HepG2 (cell line): ENCODE measurements at regions not wholly inside any gene's neighbourhood (a gene's known extent, or its start where the extent isn't known, plus 50 kb on each side); places are given as distances from the start of the nearest gene placed in this dataset.

Source experiments
- ATAC-seq: fragments of 200-7000 bp; cut with Tn5 transposase; 3 replicates; pipeline ENCODE4 v1.9.1; 2020; ENCODE audit warnings: mild to moderate bottlenecking, moderate library complexity
- BruUV-seq: library from RNA; stranded (reverse); fragments of 400-500 nt; replicated peaks from 2 replicates; lab custom pipeline; 2021; lab: Mats Ljungman, UMichigan
- CTCF ChIA-PET: fragments of 300-600 bp; formaldehyde crosslinking; extraction: SDS; loops from one replicate; lab custom pipeline; 2021; ENCODE audit warnings: low total read pairs, inconsistent platforms, low intra/inter-chr PET ratio; lab: Yijun Ruan, JAX
- POLR2A ChIA-PET: fragments of 350-600 bp; sonication (Branson Sonifier 250); formaldehyde crosslinking; loops from one replicate; lab custom pipeline; 2020; ENCODE audit warnings: antibody characterized with exemption, inconsistent platforms; lab: Yijun Ruan, JAX
- DNase-seq: peaks from one replicate; pipeline ENCODE4 v3.0.0-alpha.2; 2015; ENCODE audit warnings: low spot score
- FAIRE-seq: peaks from 3 replicates; lab custom pipeline; 2011; peaks lifted over from hg19 to GRCh38; lab: Jason Lieb, UNC
- H2AFZ ChIP-seq: one replicate; pipeline ENCODE4 v1.6.1; 2011; ENCODE audit warnings: low read length, inconsistent platforms
- H3K27ac ChIP-seq: fragments of 300-600 bp; 3 replicates; pipeline ENCODE4 v1.8.0; 2011; ENCODE audit warnings: mixed run types, mild to moderate bottlenecking, mixed read lengths, low read length, inconsistent platforms; ENCODE audit not compliant: insufficient read depth; ENCODE audit errors: extremely low read length
- H3K27me3 ChIP-seq, 2 experiments: fragments of 200-600 bp in 1 of 2; 2 replicates in 1 of 2; 3 replicates in 1 of 2; pipeline versions ENCODE4 v1.6.0 to v1.8.0; 2011; ENCODE audit warnings: low read length in 2 of 2, mild to moderate bottlenecking in 2 of 2, moderate library complexity in 2 of 2, inconsistent platforms in 1 of 2; ENCODE audit not compliant: insufficient read depth in 2 of 2, control insufficient read depth in 1 of 2
- H3K36me3 ChIP-seq, 2 experiments: fragments of 200-600 bp in 1 of 2; replicated peaks in 1 of 2; 2 replicates in 1 of 2; 3 replicates in 1 of 2; pipeline versions ENCODE4 v1.5.1 to v1.8.0; 2011; ENCODE audit warnings: low read length in 2 of 2, inconsistent platforms in 1 of 2; ENCODE audit not compliant: insufficient read depth in 2 of 2, control insufficient read depth in 1 of 2
- H3K4me1 ChIP-seq: 2 replicates; pipeline ENCODE4 v1.5.1; 2012; ENCODE audit warnings: low read length, inconsistent platforms; ENCODE audit not compliant: insufficient read depth
- H3K4me2 ChIP-seq: 2 replicates; pipeline ENCODE4 v1.6.0; 2011; ENCODE audit warnings: low read depth, low read length, inconsistent platforms
- H3K4me3 ChIP-seq, 3 experiments: fragments of 200-600 bp in 1 of 3; sonication (generic), shearing (Covaris generic) in 1 of 3; replicated peaks in 1 of 3; 2 replicates each; pipeline ENCODE4 v1.5.1; 2011 to 2016; ENCODE audit warnings: low read length in 3 of 3, inconsistent platforms in 2 of 3, low read depth in 2 of 3, mild to moderate bottlenecking in 2 of 3, control low read depth in 1 of 3, mixed read lengths in 1 of 3; ENCODE audit not compliant: insufficient read depth in 1 of 3
- H3K79me2 ChIP-seq: one replicate; pipeline ENCODE4 v1.6.1; 2011; ENCODE audit warnings: low read length, inconsistent platforms; ENCODE audit not compliant: insufficient read depth
- H3K9ac ChIP-seq: 2 replicates; pipeline ENCODE4 v1.6.0; 2011; ENCODE audit warnings: mild to moderate bottlenecking, low read depth, low read length, inconsistent platforms; ENCODE audit not compliant: insufficient read depth
- H3K9me3 ChIP-seq: 2 replicates; pipeline ENCODE4 v1.5.1; 2012; ENCODE audit warnings: mild to moderate bottlenecking, low read length
- H4K20me1 ChIP-seq: 2 replicates; pipeline ENCODE4 v1.6.0; 2011; ENCODE audit warnings: inconsistent platforms, mild to moderate bottlenecking, low read length, moderate library complexity; ENCODE audit not compliant: insufficient read depth
- DRAP1 ChIP-seq: IDR thresholded peaks from 2 replicates; pipeline ENCODE4 v1.6.1; 2016; ENCODE audit warnings: missing genetic modification reagents, missing compliant biosample characterization
- RAD51 ChIP-seq: fragments of 450-650 bp; IDR thresholded peaks from 2 replicates; pipeline ENCODE4 v1.6.1; 2016; ENCODE audit warnings: borderline replicate concordance
- RCOR2 ChIP-seq: IDR thresholded peaks from 2 replicates; pipeline ENCODE4 v1.6.1; 2016; ENCODE audit warnings: missing biosample characterization, missing genetic modification reagents
- STAT5B ChIP-seq: sonication (generic); formaldehyde crosslinking; IDR thresholded peaks from 2 replicates; pipeline ENCODE4 v1.4.0; 2020; ENCODE audit warnings: missing genetic modification reagents
- TFDP1 ChIP-seq: IDR thresholded peaks from 2 replicates; pipeline ENCODE4 v1.6.1; 2016; ENCODE audit warnings: missing compliant biosample characterization, missing genetic modification reagents, borderline replicate concordance
- TP53 ChIP-seq: sonication (generic); formaldehyde crosslinking; conservative IDR thresholded peaks from 2 replicates; pipeline ENCODE4 v1.4.0; 2020; ENCODE audit warnings: missing genetic modification reagents
- ZNF34 ChIP-seq: sonication (generic); formaldehyde crosslinking; IDR thresholded peaks from 2 replicates; pipeline ENCODE4 v1.4.0; 2020; ENCODE audit warnings: mild to moderate bottlenecking, missing genetic modification reagents, borderline replicate concordance
- ZNF367 ChIP-seq: sonication (generic); formaldehyde crosslinking; IDR thresholded peaks from 2 replicates; pipeline ENCODE4 v1.4.0; 2020; ENCODE audit warnings: missing genetic modification reagents, borderline replicate concordance
- ZNF431 ChIP-seq: sonication (generic); formaldehyde crosslinking; IDR thresholded peaks from 2 replicates; pipeline ENCODE4 v1.9.0; 2022; ENCODE audit warnings: missing genetic modification reagents, low read depth, mild to moderate bottlenecking, borderline replicate concordance
- WGBS: methylation state at CpG from one replicate; pipeline ENCODE4 v1.1.6; 2017; ENCODE audit warnings: low lambda C conversion rate; 5-methylcytosine and 5-hydroxymethylcytosine counted together
- in situ Hi-C: cut with HindIII; loops from 2 replicates; pipeline ENCODE4 v1.10.0; 2017; ENCODE audit warnings: low pct_unique_long_range_greater_than_20kb; ENCODE audit not compliant: extremely low pct_ligation_motif_present
- intact Hi-C: fragments of 100-400 bp; cut with micrococcal nuclease; formaldehyde crosslinking; loops from one replicate; pipeline ENCODE4 v1.10.0; 2022; ENCODE audit not compliant: unreplicated experiment

- 3% methylated on average over 5 of the region's 5 CpGs for WGBS
- Histone ChIP-seq H3K9ac (no peak overlapping the region), H3K4me1 (no peaks in the 10 kb centered on the region), H3K27ac (no peak overlapping the region), H3K4me2 (no peak overlapping the region), H3K36me3 (no peaks in the 10 kb centered on the region)
- ATAC-seq, result no peak
- FAIRE-seq, result no peak
- in situ Hi-C loops, result no loop called here
- no peak for TF ChIP-seq TP53 (CRISPR knock-in tag)
- TF ChIP-seq STAT5B (CRISPR knock-in tag), result no peak
- TF ChIP-seq TFDP1 (CRISPR knock-in tag), result no peak
- TF ChIP-seq RAD51, result no peak
- TF ChIP-seq RCOR2, result no peak
- TF ChIP-seq DRAP1 (CRISPR knock-in tag), result no peak
- TF ChIP-seq ZNF431 (CRISPR knock-in tag), result no peak
- TF ChIP-seq ZNF34 (CRISPR knock-in tag), result no peak
- TF ChIP-seq ZNF367 (CRISPR knock-in tag), result no peak
- TF ChIP-seq, all 625 proteins: peak for 0
- Histone ChIP-seq H3K9me3 (no peaks in the 10 kb centered on the region), H3K27me3 (no peaks in the 10 kb centered on the region), H3K4me3 (no peak overlapping the region), H3K79me2 (no peaks in the 10 kb centered on the region), H4K20me1 (no peaks in the 10 kb centered on the region), H2AFZ (no peak overlapping the region)
- CTCF ChIA-PET, result no interaction called here
- DNase-seq, result no peak
- intact Hi-C loops, result no loop called here
- POLR2A ChIA-PET, result no interaction called here
- BruUV-seq, result no TSS peak
Measured at GRCh38 chr3:104805042-104805441, 561.7 kb upstream of the ALCAM start.
